Loucy (cell line): ENCODE measurements at regions not wholly inside any gene's neighbourhood (a gene's known extent, or its start where the extent isn't known, plus 50 kb on each side); places are given as distances from the start of the nearest gene placed in this dataset.
"Not testable (repeated sequence)": the region's sequence is repeated elsewhere in the genome, so short reads cannot be mapped to it uniquely, and the experiment has no call there.

Experiments used
- H2AFZ ChIP-seq: fragments of 200-600 bp; sonication (generic); 2 replicates; pipeline ENCODE4 v1.6.0; 2016; ENCODE audit warnings: antibody characterized with exemption, mild to moderate bottlenecking, low read length, moderate library complexity
- H3F3A ChIP-seq: fragments of 200-600 bp; 2 replicates; pipeline ENCODE4 v1.6.0; 2016; ENCODE audit warnings: antibody characterized with exemption, low read depth, mild to moderate bottlenecking
- H3K27me3 ChIP-seq: fragments of 200-600 bp; sonication (generic); 2 replicates; pipeline ENCODE4 v1.6.1; 2014; ENCODE audit warnings: low read length, mild to moderate bottlenecking; ENCODE audit not compliant: insufficient read depth, poor library complexity, severe bottlenecking
- H3K36me3 ChIP-seq: fragments of 200-600 bp; sonication (generic); 2 replicates; pipeline ENCODE4 v1.6.1; 2016; ENCODE audit warnings: low read length; ENCODE audit not compliant: insufficient read depth
- H3K4me1 ChIP-seq: fragments of 200-600 bp; sonication (generic); 2 replicates; pipeline ENCODE4 v1.5.1; 2014; ENCODE audit warnings: low read length, mild to moderate bottlenecking; ENCODE audit not compliant: insufficient read depth, poor library complexity, severe bottlenecking
- H3K4me2 ChIP-seq: fragments of 200-600 bp; sonication (generic); 2 replicates; pipeline ENCODE4 v1.6.0; 2014; ENCODE audit warnings: antibody characterized with exemption, low read length, low read depth, mild to moderate bottlenecking; ENCODE audit not compliant: poor library complexity, severe bottlenecking
- H3K4me3 ChIP-seq: fragments of 200-600 bp; sonication (generic); 2 replicates; pipeline ENCODE4 v1.5.1; 2014; ENCODE audit warnings: low read length, mild to moderate bottlenecking, mixed read lengths; ENCODE audit not compliant: poor library complexity, severe bottlenecking
- H3K79me2 ChIP-seq: fragments of 200-600 bp; sonication (generic); 2 replicates; pipeline ENCODE4 v1.6.1; 2014; ENCODE audit warnings: low read length; ENCODE audit not compliant: insufficient read depth
- H3K9ac ChIP-seq: fragments of 200-600 bp; sonication (generic); 2 replicates; pipeline ENCODE4 v1.6.0; 2014; ENCODE audit warnings: mild to moderate bottlenecking, low read depth, low read length, moderate library complexity; ENCODE audit not compliant: poor library complexity, severe bottlenecking
- H3K9me2 ChIP-seq: fragments of 200-600 bp; sonication (generic); replicated peaks from 2 replicates; pipeline ENCODE4 v1.6.1; 2016; ENCODE audit warnings: low read depth, low read length, mixed read lengths
- H3K9me3 ChIP-seq: fragments of 200-600 bp; sonication (generic); 2 replicates; pipeline ENCODE4 v1.6.1; 2014; ENCODE audit warnings: mild to moderate bottlenecking, antibody characterized with exemption, low read length, low read depth; ENCODE audit not compliant: insufficient read depth
- H4K20me1 ChIP-seq: fragments of 200-600 bp; sonication (generic); 2 replicates; pipeline ENCODE4 v1.6.0; 2014; ENCODE audit warnings: antibody characterized with exemption, low read length, mild to moderate bottlenecking; ENCODE audit not compliant: insufficient read depth, poor library complexity, severe bottlenecking
- CTCF ChIP-seq: fragments of 200-600 bp; sonication (generic); conservative IDR thresholded peaks from 2 replicates; pipeline ENCODE4 v1.5.1; 2014; ENCODE audit warnings: mild to moderate bottlenecking, antibody characterized with exemption, low read length
- EZH2phosphoT487 ChIP-seq: fragments of 200-600 bp; IDR thresholded peaks from 2 replicates; pipeline ENCODE4 v1.6.1; 2018; ENCODE audit warnings: antibody characterized with exemption, mild to moderate bottlenecking, moderate library complexity, borderline replicate concordance

GRCh38 chr19:21617740-21618339, 112.4 kb downstream of the ZNF429 start:
- no peaks in the 10 kb centered on the region for H3F3A ChIP-seq
- H3K27me3 ChIP-seq: no peaks in the 10 kb centered on the region
- TF ChIP-seq CTCF (no peak), EZH2phosphoT487 (no peak)
- H3K9me3 ChIP-seq: no peaks in the 10 kb centered on the region
- no peaks in the 10 kb centered on the region for H3K79me2 ChIP-seq
- H3K4me2 ChIP-seq: no peak overlapping the region
- no peaks in the 10 kb centered on the region for H3K36me3 ChIP-seq
- peaks cover under 1% of the 10 kb centered on the region for H3K4me1 ChIP-seq
- H3K4me3 ChIP-seq: no peak overlapping the region
- no peak overlapping the region for H2AFZ ChIP-seq
- H3K9ac ChIP-seq: no peak overlapping the region
- H4K20me1 ChIP-seq: no peaks in the 10 kb centered on the region
- H3K9me2 ChIP-seq: no peaks in the 10 kb centered on the region

DNA sequence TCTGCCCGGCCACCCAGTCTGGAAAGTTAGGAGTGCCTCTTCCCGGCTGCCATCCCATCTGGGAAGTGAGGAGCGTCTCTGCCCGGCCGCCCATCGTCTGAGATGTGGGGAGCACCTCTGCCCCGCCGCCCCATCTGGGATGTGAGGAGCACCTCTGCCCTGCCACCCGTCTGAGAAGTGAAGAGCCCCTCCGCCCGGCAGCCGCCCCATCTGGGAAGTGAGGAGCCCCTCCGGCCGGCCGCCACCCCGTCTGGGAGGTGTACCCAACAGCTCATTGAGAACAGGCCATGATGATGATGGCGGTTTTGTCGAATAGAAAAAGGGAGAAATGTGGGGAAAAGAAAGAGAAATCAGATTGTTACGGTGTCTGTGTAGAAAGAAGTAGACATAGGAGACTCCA, 109.4 kb downstream of the ZNF429 start:
- not testable (repeated sequence) for H3K36me3 ChIP-seq, H3K9me3 ChIP-seq, H3K4me3 ChIP-seq, H3K27me3 ChIP-seq, H3K9ac ChIP-seq, H3F3A ChIP-seq, H3K79me2 ChIP-seq, H3K9me2 ChIP-seq, H4K20me1 ChIP-seq, H3K4me2 ChIP-seq, H2AFZ ChIP-seq
- peaks cover 30% of the 10 kb centered on the region for H3K4me1 ChIP-seq

DNA sequence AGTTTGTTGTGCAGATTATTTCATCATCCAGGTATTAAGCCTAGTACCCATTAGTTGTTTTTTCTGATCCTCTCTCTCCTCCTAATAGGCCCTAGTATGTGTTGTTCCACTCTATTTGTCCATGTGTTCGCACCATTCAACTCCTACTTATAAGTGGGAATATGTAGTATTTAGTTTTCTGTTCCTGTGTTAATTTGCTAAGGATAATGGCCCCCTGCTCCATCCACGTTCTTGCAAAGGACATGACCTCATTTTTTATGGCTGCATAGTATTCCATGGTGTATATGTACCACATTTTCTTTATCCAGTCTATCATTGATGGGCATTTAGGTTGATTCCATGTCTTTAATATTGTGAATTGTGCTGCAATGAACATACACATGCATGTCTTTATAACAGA, 107.8 kb downstream of the ZNF429 start:
- not testable (repeated sequence) for H3K9me3 ChIP-seq, H3F3A ChIP-seq, H3K4me2 ChIP-seq, H3K36me3 ChIP-seq, H3K27me3 ChIP-seq, H3K9me2 ChIP-seq, H4K20me1 ChIP-seq, H3K79me2 ChIP-seq, H2AFZ ChIP-seq, H3K4me3 ChIP-seq
- Histone ChIP-seq H3K4me1 (peaks cover 31% of the 10 kb centered on the region), H3K9ac (peak overlapping the region; percentile 21)

- no peak for TF ChIP-seq EZH2phosphoT487
- no peak for TF ChIP-seq CTCF
- Histone ChIP-seq H3K27me3 (no peaks in the 10 kb centered on the region), H3K36me3 (no peaks in the 10 kb centered on the region), H3K9me3 (no peaks in the 10 kb centered on the region), H3K4me2 (peak overlapping the region; percentile 64), H2AFZ (no peak overlapping the region), H3K79me2 (no peaks in the 10 kb centered on the region), H3K4me1 (peaks cover 31% of the 10 kb centered on the region), H3F3A (no peaks in the 10 kb centered on the region), H4K20me1 (no peaks in the 10 kb centered on the region), H3K9me2 (no peaks in the 10 kb centered on the region), H3K9ac (peak overlapping the region; percentile 21), H3K4me3 (no peak overlapping the region)
Observed at GRCh38 chr19:21612403-21612872, 107.0 kb downstream of the ZNF429 start.
